ENCODE measurements at regions not wholly inside any gene's neighbourhood (a gene's known extent, or its start where the extent isn't known, plus 50 kb on each side); places are given as distances from the start of the nearest gene placed in this dataset.

DNA sequence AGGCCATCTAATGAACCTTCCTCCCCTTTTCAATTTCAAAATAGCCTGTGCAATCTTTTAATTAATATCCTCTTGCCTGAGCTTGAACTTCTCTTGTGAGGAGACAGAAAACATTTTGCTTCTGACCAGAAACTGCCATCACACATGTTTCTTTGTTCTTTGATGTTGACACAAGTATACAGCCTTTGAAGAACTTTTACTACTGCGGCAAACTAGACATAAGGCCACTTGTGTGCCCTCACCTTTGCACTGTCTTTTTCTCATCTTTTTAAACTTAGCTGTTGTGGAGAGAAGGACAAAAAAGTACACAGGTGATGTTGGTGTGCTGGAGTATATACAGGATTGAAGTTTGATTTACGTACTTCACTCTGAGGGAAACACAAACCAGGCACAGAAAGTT, 116.3 kb upstream of the C1GALT1C1 start:
- Histone ChIP-seq H3K9me3 (replicated peaks in 1 of 2; ENCODE audit: control insufficient read depth in 1 of 2, insufficient read depth in 1 of 2, low read length in 2 of 2) (no peaks in the 10 kb centered on the region), H3K9ac (ENCODE audit: insufficient read depth, low read length, poor library complexity, severe bottlenecking) (no peak overlapping the region), H3K27ac (ENCODE audit: low read depth in 1 of 2, low read length in 2 of 2) (no peak overlapping the region), H3K27me3 (ENCODE audit: control insufficient read depth in 2 of 2, insufficient read depth in 2 of 2, low read length in 2 of 2) (no peaks in the 10 kb centered on the region), H2AFZ (ENCODE audit: insufficient read depth, low read depth, low read length, poor library complexity, severe bottlenecking) (no peak overlapping the region), H4K20me1 (ENCODE audit: insufficient read depth, low read length) (no peaks in the 10 kb centered on the region), H3K4me2 (replicated peaks; ENCODE audit: extremely low read depth, low read length, poor library complexity, severe bottlenecking) (no peak overlapping the region), H3K36me3 (replicated peaks in 1 of 2; ENCODE audit: control insufficient read depth in 1 of 2, insufficient read depth in 2 of 2, low read length in 2 of 2) (no peaks in the 10 kb centered on the region), H3K4me3 (replicated peaks in 1 of 3; ENCODE audit: low read depth in 2 of 3, low read length in 3 of 3) (no peak overlapping the region), H3K4me1 (ENCODE audit: control insufficient read depth in 1 of 2, insufficient read depth in 2 of 2, low read length in 2 of 2) (peaks cover 0 to 2% of the 10 kb centered on the region in 2 donors), H3K79me2 (ENCODE audit: insufficient read depth, low read length) (no peaks in the 10 kb centered on the region)
- Mint-ChIP-seq H3K27me3 (ENCODE audit: low read depth in 3 of 3) (peaks cover 0 to 2% (median 0%) of the 10 kb centered on the region in 3 donors), H3K36me3 (no peaks in the 10 kb centered on the region), H3K4me3 (no peak overlapping the region), H3K27ac (no peak overlapping the region), H3K9me3 (peaks cover 2 to 8% (median 3%) of the 10 kb centered on the region in 7 donors), H3K4me1 (peaks cover 6% of the 10 kb centered on the region)
- intact Hi-C loops (cut with micrococcal nuclease): no loop called here
- no CpG with 5 or more reads among the region's 2 CpGs for WGBS (ENCODE audit: insufficient coverage)
- DNase-seq: no peak
- TF ChIP-seq, protein P1, sequence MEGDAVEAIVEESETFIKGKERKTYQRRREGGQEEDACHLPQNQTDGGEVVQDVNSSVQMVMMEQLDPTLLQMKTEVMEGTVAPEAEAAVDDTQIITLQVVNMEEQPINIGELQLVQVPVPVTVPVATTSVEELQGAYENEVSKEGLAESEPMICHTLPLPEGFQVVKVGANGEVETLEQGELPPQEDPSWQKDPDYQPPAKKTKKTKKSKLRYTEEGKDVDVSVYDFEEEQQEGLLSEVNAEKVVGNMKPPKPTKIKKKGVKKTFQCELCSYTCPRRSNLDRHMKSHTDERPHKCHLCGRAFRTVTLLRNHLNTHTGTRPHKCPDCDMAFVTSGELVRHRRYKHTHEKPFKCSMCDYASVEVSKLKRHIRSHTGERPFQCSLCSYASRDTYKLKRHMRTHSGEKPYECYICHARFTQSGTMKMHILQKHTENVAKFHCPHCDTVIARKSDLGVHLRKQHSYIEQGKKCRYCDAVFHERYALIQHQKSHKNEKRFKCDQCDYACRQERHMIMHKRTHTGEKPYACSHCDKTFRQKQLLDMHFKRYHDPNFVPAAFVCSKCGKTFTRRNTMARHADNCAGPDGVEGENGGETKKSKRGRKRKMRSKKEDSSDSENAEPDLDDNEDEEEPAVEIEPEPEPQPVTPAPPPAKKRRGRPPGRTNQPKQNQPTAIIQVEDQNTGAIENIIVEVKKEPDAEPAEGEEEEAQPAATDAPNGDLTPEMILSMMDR (IDR thresholded peaks at IDR 0.05): no peak

DNA sequence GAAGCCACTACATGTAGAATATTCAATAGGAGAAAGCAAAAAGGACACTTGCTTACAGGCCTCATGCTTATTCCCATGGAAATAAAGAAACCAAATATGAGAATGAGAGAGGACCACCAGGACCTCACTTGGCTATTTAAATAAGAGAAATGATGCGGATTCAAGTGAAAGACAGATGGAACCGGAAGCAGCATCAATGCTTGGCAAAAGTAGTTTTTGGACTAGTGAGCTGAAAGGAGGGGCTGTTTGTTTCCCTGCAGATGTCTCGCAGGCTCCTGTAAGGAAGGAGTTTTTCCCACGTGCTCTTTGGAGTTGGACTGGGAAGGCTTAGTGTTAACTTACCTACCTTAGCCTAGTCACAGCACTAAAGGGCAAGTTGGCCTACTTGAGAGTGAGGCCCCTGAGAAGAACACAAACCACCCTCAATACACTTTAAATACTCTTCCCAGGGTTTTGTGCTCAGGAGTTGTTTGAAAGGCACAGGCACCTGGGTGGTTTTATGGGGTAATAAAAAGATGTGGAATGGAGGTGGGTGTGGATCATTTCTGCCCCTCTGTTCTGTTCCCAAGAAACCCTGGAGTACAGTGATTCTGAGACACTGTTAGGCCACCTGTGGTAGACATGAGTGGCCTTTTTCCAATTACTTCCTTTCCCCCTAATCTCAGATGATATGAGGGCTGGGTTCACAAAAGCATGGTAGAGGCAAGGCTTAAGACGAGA, 113.3 kb upstream of the C1GALT1C1 start:
- Histone ChIP-seq H3K4me3 (replicated peaks in 1 of 3; ENCODE audit: low read depth in 2 of 3, low read length in 3 of 3) (no peak overlapping the region), H3K79me2 (ENCODE audit: insufficient read depth, low read length) (no peaks in the 10 kb centered on the region), H3K27ac (ENCODE audit: low read depth in 1 of 2, low read length in 2 of 2) (no peak overlapping the region), H3K9ac (ENCODE audit: insufficient read depth, low read length, poor library complexity, severe bottlenecking) (no peak overlapping the region), H3K36me3 (replicated peaks in 1 of 2; ENCODE audit: control insufficient read depth in 1 of 2, insufficient read depth in 2 of 2, low read length in 2 of 2) (no peaks in the 10 kb centered on the region), H3K4me2 (replicated peaks; ENCODE audit: extremely low read depth, low read length, poor library complexity, severe bottlenecking) (no peak overlapping the region), H3K27me3 (ENCODE audit: control insufficient read depth in 2 of 2, insufficient read depth in 2 of 2, low read length in 2 of 2) (no peaks in the 10 kb centered on the region), H2AFZ (ENCODE audit: insufficient read depth, low read depth, low read length, poor library complexity, severe bottlenecking) (no peak overlapping the region), H3K4me1 (ENCODE audit: control insufficient read depth in 1 of 2, insufficient read depth in 2 of 2, low read length in 2 of 2) (no peaks in the 10 kb centered on the region), H4K20me1 (ENCODE audit: insufficient read depth, low read length) (no peaks in the 10 kb centered on the region), H3K9me3 (replicated peaks in 1 of 2; ENCODE audit: control insufficient read depth in 1 of 2, insufficient read depth in 1 of 2, low read length in 2 of 2) (no peaks in the 10 kb centered on the region)
- Mint-ChIP-seq H3K36me3 (no peaks in the 10 kb centered on the region), H3K4me1 (no peaks in the 10 kb centered on the region), H3K27me3 (ENCODE audit: low read depth in 3 of 3) (peaks cover 0 to 4% (median 2%) of the 10 kb centered on the region in 3 donors), H3K27ac (no peak overlapping the region), H3K9me3 (peaks cover 2 to 8% (median 3%) of the 10 kb centered on the region in 7 donors), H3K4me3 (no peak overlapping the region)
- no CpG with 5 or more reads among the region's 5 CpGs for WGBS (ENCODE audit: insufficient coverage)
- TF ChIP-seq, protein P1 (IDR thresholded peaks at IDR 0.05): no peak
- no peak for DNase-seq
- intact Hi-C loops (cut with micrococcal nuclease): no loop called here

Measured in CD14-positive monocyte (primary cell).